GM12878 (cell line): ENCODE measurements at regions not wholly inside any gene's neighbourhood (a gene's known extent, or its start where the extent isn't known, plus 50 kb on each side); places are given as distances from the start of the nearest gene placed in this dataset.

Experiments used
- CTCF ChIP-seq, 3 experiments: IDR thresholded peaks in 2 of 3; conservative IDR thresholded peaks in 1 of 3; 2 replicates each; pipeline ENCODE4 v1.5.1; 2011; ENCODE audit warnings: low read depth in 3 of 3, low read length in 3 of 3, mild to moderate bottlenecking in 3 of 3, control low read depth in 2 of 3, moderate library complexity in 2 of 3, inconsistent platforms in 1 of 3, mixed read lengths in 1 of 3; ENCODE audit not compliant: control insufficient read depth in 2 of 3, insufficient read depth in 1 of 3; ENCODE audit errors: extremely low read depth in 1 of 3
- ESRRA ChIP-seq: IDR thresholded peaks from 2 replicates; pipeline ENCODE4 v1.6.1; 2012; ENCODE audit warnings: mild to moderate bottlenecking, low read length, improper control_type of control experiment
- IKZF2 ChIP-seq, 2 experiments: fragments of 450-650 bp; IDR thresholded peaks; 2 replicates each; pipeline ENCODE4 v1.6.1; 2017; ENCODE audit warnings: mild to moderate bottlenecking in 2 of 2, moderate library complexity in 2 of 2
- POLR2A ChIP-seq: IDR thresholded peaks from 2 replicates; pipeline ENCODE4 v1.6.1; 2011; ENCODE audit warnings: low read depth, mild to moderate bottlenecking, low read length
- SUPT20H ChIP-seq: IDR thresholded peaks from 2 replicates; pipeline ENCODE4 v1.6.1; 2011; ENCODE audit warnings: low read depth, mild to moderate bottlenecking, low read length, moderate library complexity, borderline replicate concordance; ENCODE audit not compliant: control insufficient read depth
- ZBTB40 ChIP-seq: fragments of 450-650 bp; IDR thresholded peaks from 2 replicates; pipeline ENCODE4 v1.6.1; 2016; ENCODE audit warnings: mild to moderate bottlenecking, moderate library complexity, borderline replicate concordance
- ZNF274 ChIP-seq: IDR thresholded peaks from one replicate; pipeline ENCODE4 v1.8.0; 2011; ENCODE audit not compliant: insufficient read length, insufficient read depth

GRCh38 chr2:6111781-6112261, 419.6 kb downstream of the SOX11 start:
- no peak for TF ChIP-seq ZNF274
- TF ChIP-seq POLR2A = no peak
- TF ChIP-seq ESRRA = no peak
- TF ChIP-seq CTCF (IDR thresholded peaks at IDR 0.05 in 2 of 3, conservative IDR thresholded peaks at IDR 0.05 in 1 of 3; ENCODE audit: control insufficient read depth in 2 of 3, extremely low read depth in 1 of 3, insufficient read depth in 1 of 3, low read depth in 3 of 3, low read length in 3 of 3) = no peak
- no peak for TF ChIP-seq SUPT20H
- TF ChIP-seq ZBTB40 = no peak
- TF ChIP-seq IKZF2 (IDR thresholded peaks at IDR 0.05) = no peak
